H9 (cell line): ENCODE measurements at regions not wholly inside any gene's neighbourhood (a gene's known extent, or its start where the extent isn't known, plus 50 kb on each side); places are given as distances from the start of the nearest gene placed in this dataset.

ENCODE experiments used
- DNase-seq: peaks from one replicate; pipeline ENCODE4 v3.0.0-alpha.2; 2017
- H2AFZ ChIP-seq: one replicate; pipeline ENCODE4 v1.6.1; 2013; ENCODE audit warnings: mild to moderate bottlenecking, low read length, control low read depth, moderate library complexity
- H2AK5ac ChIP-seq: 2 replicates; pipeline ENCODE4 v1.6.1; 2013; ENCODE audit warnings: low read length, control low read depth, mixed read lengths; ENCODE audit not compliant: insufficient read length
- H2BK120ac ChIP-seq: one replicate; pipeline ENCODE4 v1.6.1; 2013; ENCODE audit warnings: low read depth, mild to moderate bottlenecking, low read length, control low read depth, inconsistent platforms; ENCODE audit not compliant: poor library complexity, severe bottlenecking
- H2BK12ac ChIP-seq: 2 replicates; pipeline ENCODE4 v1.6.1; 2013; ENCODE audit warnings: low read length, control low read depth, mixed read lengths, low read depth; ENCODE audit not compliant: insufficient read length
- H2BK15ac ChIP-seq: 2 replicates; pipeline ENCODE4 v1.6.1; 2013; ENCODE audit warnings: low read depth, low read length, control low read depth
- H2BK20ac ChIP-seq: one replicate; pipeline ENCODE4 v1.6.1; 2013; ENCODE audit warnings: low read depth, mild to moderate bottlenecking, low read length, control low read depth, inconsistent platforms; ENCODE audit not compliant: poor library complexity, severe bottlenecking
- H2BK5ac ChIP-seq: 2 replicates; pipeline ENCODE4 v1.6.1; 2013; ENCODE audit warnings: low read length, control low read depth, mixed read lengths; ENCODE audit not compliant: insufficient read length
- H3K14ac ChIP-seq: 2 replicates; pipeline ENCODE4 v1.6.1; 2013; ENCODE audit warnings: low read length, control low read depth; ENCODE audit not compliant: insufficient read depth
- H3K18ac ChIP-seq: 2 replicates; pipeline ENCODE4 v1.6.1; 2013; ENCODE audit warnings: low read depth, mild to moderate bottlenecking, mixed read lengths, low read length, control low read depth; ENCODE audit not compliant: insufficient read length
- H3K23ac ChIP-seq: 2 replicates; pipeline ENCODE4 v1.6.1; 2013; ENCODE audit warnings: low read length, control low read depth, mixed read lengths, low read depth; ENCODE audit not compliant: insufficient read length
- H3K23me2 ChIP-seq: 2 replicates; pipeline ENCODE4 v1.6.1; 2013; ENCODE audit warnings: low read depth, mild to moderate bottlenecking, mixed read lengths, low read length, control low read depth; ENCODE audit not compliant: insufficient read length, poor library complexity, severe bottlenecking
- H3K27ac ChIP-seq: 2 replicates; pipeline ENCODE4 v1.5.1; 2013; ENCODE audit warnings: low read length, control low read depth, mixed read lengths, low read depth; ENCODE audit not compliant: insufficient read length
- H3K27me3 ChIP-seq: 2 replicates; pipeline ENCODE4 v1.6.1; 2013; ENCODE audit warnings: low read length, control low read depth, inconsistent platforms; ENCODE audit not compliant: insufficient read depth
- H3K4ac ChIP-seq: 2 replicates; pipeline ENCODE4 v1.6.1; 2013; ENCODE audit warnings: low read depth, mild to moderate bottlenecking, control low read depth, inconsistent platforms, low read length, moderate library complexity
- H3K4me1 ChIP-seq: 2 replicates; pipeline ENCODE4 v1.6.1; 2013; ENCODE audit warnings: low read length, control low read depth, inconsistent platforms; ENCODE audit not compliant: insufficient read depth
- H3K4me2 ChIP-seq: 2 replicates; pipeline ENCODE4 v1.6.1; 2013; ENCODE audit warnings: low read length, control low read depth, mixed read lengths; ENCODE audit not compliant: insufficient read length, insufficient read depth
- H3K56ac ChIP-seq: 2 replicates; pipeline ENCODE4 v1.6.1; 2013; ENCODE audit warnings: low read depth, mild to moderate bottlenecking, mixed read lengths, low read length, control low read depth; ENCODE audit not compliant: insufficient read length
- H3K79me1 ChIP-seq: 2 replicates; pipeline ENCODE4 v1.6.1; 2013; ENCODE audit warnings: low read depth, mild to moderate bottlenecking, moderate library complexity, low read length, control low read depth, inconsistent platforms; ENCODE audit not compliant: insufficient read depth, poor library complexity, severe bottlenecking
- H3K79me2 ChIP-seq: 2 replicates; pipeline ENCODE4 v1.6.1; 2013; ENCODE audit warnings: low read length, control low read depth, inconsistent platforms; ENCODE audit not compliant: insufficient read depth
- H3K9ac ChIP-seq: 2 replicates; pipeline ENCODE4 v1.6.1; 2013; ENCODE audit warnings: low read length, control low read depth, mixed read lengths; ENCODE audit not compliant: insufficient read length; ENCODE audit errors: extremely low read depth
- H3K9me3 ChIP-seq: one replicate; pipeline ENCODE4 v1.6.1; 2013; ENCODE audit warnings: low read depth, low read length, inconsistent platforms; ENCODE audit not compliant: control insufficient read depth
- H3T11ph ChIP-seq: one replicate; pipeline ENCODE4 v1.6.1; 2013; ENCODE audit warnings: mild to moderate bottlenecking, low read length, control low read depth, inconsistent platforms
- H4K20me1 ChIP-seq: one replicate; pipeline ENCODE4 v1.6.1; 2013; ENCODE audit not compliant: control insufficient read depth, insufficient read length, insufficient read depth
- H4K5ac ChIP-seq: 2 replicates; pipeline ENCODE4 v1.6.1; 2013; ENCODE audit warnings: low read depth, mild to moderate bottlenecking, mixed read lengths, low read length, control low read depth; ENCODE audit not compliant: insufficient read length
- H4K8ac ChIP-seq: replicated peaks from 2 replicates; pipeline ENCODE4 v1.6.1; 2013; ENCODE audit warnings: low read length, control low read depth, mixed read lengths, low read depth; ENCODE audit not compliant: insufficient read length
- H4K91ac ChIP-seq: 2 replicates; pipeline ENCODE4 v1.6.1; 2013; ENCODE audit warnings: low read depth, mild to moderate bottlenecking, moderate library complexity, mixed read lengths, low read length, control low read depth; ENCODE audit not compliant: insufficient read length
- H3K27ac Mint-ChIP-seq, 3 experiments: 2 replicates in 2 of 3; 3 replicates in 1 of 3; pipeline ENCODE4 v1.8.0; 2020 to 2021; ENCODE audit warnings: mixed read lengths in 3 of 3, mild to moderate bottlenecking in 1 of 3, moderate library complexity in 1 of 3
- H3K27me3 Mint-ChIP-seq: 2 replicates; pipeline ENCODE4 v1.8.0; 2021; ENCODE audit warnings: low read depth, mild to moderate bottlenecking, moderate library complexity, mixed read lengths
- H3K36me3 Mint-ChIP-seq, 3 experiments: 2 replicates in 2 of 3; 3 replicates in 1 of 3; pipeline ENCODE4 v1.8.0; 2020 to 2021; ENCODE audit warnings: low read depth in 3 of 3, mixed read lengths in 3 of 3; ENCODE audit not compliant: insufficient read depth in 1 of 3
- H3K4me1 Mint-ChIP-seq, 2 experiments: 2 replicates each; pipeline ENCODE4 v1.8.0; 2020; ENCODE audit warnings: mixed read lengths in 2 of 2
- H3K4me3 Mint-ChIP-seq, 2 experiments: 2 replicates in 1 of 2; 3 replicates in 1 of 2; pipeline ENCODE4 v1.8.0; 2020 to 2021; ENCODE audit warnings: mild to moderate bottlenecking in 2 of 2, mixed read lengths in 2 of 2, moderate library complexity in 1 of 2
- H3K9me3 Mint-ChIP-seq, 2 experiments: 2 replicates in 1 of 2; 3 replicates in 1 of 2; pipeline ENCODE4 v1.8.0; 2020; ENCODE audit warnings: mild to moderate bottlenecking in 2 of 2, mixed read lengths in 2 of 2, moderate library complexity in 1 of 2
- WGBS: extraction: QIAGEN DNeasy Blood & Tissue Kit; methylation state at CpG from one replicate; pipeline ENCODE4 v1.1.7; 2013; ENCODE audit warnings: missing lambda C conversion rate, low lambda C conversion rate, mixed read lengths; ENCODE audit not compliant: insufficient read length; ENCODE audit errors: extremely low coverage; 5-methylcytosine and 5-hydroxymethylcytosine counted together
- TF ChIP-seq, protein P1 (sequence below): fragments of 200-600 bp; sonication (generic); conservative IDR thresholded peaks from 3 replicates; pipeline ENCODE4 v1.8.0; 2021; ENCODE audit warnings: antibody characterized with exemption, mild to moderate bottlenecking

DNA sequence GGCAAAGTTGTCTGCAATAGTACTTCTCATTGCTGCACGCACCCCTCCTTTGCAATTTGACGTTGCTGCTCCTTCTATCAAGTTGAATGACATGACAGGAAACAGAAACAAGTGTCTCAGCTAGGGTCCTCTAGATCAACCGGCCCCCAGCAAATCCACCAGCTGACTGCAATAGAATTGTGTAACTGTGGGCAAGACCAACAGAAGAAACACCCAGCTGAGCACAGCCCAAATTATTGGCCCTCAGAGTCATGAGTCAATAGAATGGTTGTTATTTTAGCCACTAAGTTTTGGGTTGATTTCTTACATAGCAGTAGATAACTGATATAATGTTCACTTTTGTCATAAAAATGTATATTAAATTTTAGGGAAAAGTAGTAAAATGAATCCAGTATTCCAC is 202.7 kb downstream of the MAFB start:
- Histone ChIP-seq H3K27ac (no peak overlapping the region), H3K18ac (no peak overlapping the region), H3K4me2 (no peak overlapping the region), H4K8ac (no peak overlapping the region), H2AK5ac (no peak overlapping the region), H2BK5ac (no peak overlapping the region), H3K23ac (no peak overlapping the region), H3K14ac (no peak overlapping the region), H3K4me1 (no peaks in the 10 kb centered on the region), H2BK12ac (no peak overlapping the region), H3K9me3 (no peaks in the 10 kb centered on the region), H2AFZ (no peak overlapping the region), H3K56ac (no peak overlapping the region), H3K23me2 (no peaks in the 10 kb centered on the region), H3K79me2 (no peaks in the 10 kb centered on the region), H4K91ac (no peak overlapping the region), H3K27me3 (no peaks in the 10 kb centered on the region), H2BK20ac (no peak overlapping the region), H2BK15ac (no peak overlapping the region), H3K79me1 (no peaks in the 10 kb centered on the region), H4K20me1 (no peaks in the 10 kb centered on the region), H3K9ac (no peak overlapping the region), H2BK120ac (no peak overlapping the region), H4K5ac (no peak overlapping the region), H3T11ph (no peak overlapping the region), H3K4ac (no peak overlapping the region)
- Mint-ChIP-seq H3K36me3 (no peaks in the 10 kb centered on the region), H3K27me3 (no peaks in the 10 kb centered on the region; the same call in 1 of the 2 replicates), H3K9me3 (peaks cover 0 to 3% of the 10 kb centered on the region in 2 experiments; a peak in 1 of 5 replicates), H3K4me3 (no peak overlapping the region), H3K4me1 (peaks cover 3 to 6% of the 10 kb centered on the region in 2 experiments; a peak in 3 of 4 replicates), H3K27ac (no peak overlapping the region)
- TF ChIP-seq, protein P1, sequence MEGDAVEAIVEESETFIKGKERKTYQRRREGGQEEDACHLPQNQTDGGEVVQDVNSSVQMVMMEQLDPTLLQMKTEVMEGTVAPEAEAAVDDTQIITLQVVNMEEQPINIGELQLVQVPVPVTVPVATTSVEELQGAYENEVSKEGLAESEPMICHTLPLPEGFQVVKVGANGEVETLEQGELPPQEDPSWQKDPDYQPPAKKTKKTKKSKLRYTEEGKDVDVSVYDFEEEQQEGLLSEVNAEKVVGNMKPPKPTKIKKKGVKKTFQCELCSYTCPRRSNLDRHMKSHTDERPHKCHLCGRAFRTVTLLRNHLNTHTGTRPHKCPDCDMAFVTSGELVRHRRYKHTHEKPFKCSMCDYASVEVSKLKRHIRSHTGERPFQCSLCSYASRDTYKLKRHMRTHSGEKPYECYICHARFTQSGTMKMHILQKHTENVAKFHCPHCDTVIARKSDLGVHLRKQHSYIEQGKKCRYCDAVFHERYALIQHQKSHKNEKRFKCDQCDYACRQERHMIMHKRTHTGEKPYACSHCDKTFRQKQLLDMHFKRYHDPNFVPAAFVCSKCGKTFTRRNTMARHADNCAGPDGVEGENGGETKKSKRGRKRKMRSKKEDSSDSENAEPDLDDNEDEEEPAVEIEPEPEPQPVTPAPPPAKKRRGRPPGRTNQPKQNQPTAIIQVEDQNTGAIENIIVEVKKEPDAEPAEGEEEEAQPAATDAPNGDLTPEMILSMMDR = no peak
- no CpG with 5 or more reads among the region's 3 CpGs for WGBS
- no peak for DNase-seq
